GM21423 (cell line): ENCODE measurements at regions not wholly inside any gene's neighbourhood (a gene's known extent, or its start where the extent isn't known, plus 50 kb on each side); places are given as distances from the start of the nearest gene placed in this dataset.

ENCODE experiments used
- ATAC-seq: cut with Tn5 transposase; IDR thresholded peaks from one replicate; pipeline ENCODE4 v1.9.1; 2021; ENCODE audit warnings: mild to moderate bottlenecking, moderate library complexity; ENCODE audit not compliant: unreplicated experiment

DNA sequence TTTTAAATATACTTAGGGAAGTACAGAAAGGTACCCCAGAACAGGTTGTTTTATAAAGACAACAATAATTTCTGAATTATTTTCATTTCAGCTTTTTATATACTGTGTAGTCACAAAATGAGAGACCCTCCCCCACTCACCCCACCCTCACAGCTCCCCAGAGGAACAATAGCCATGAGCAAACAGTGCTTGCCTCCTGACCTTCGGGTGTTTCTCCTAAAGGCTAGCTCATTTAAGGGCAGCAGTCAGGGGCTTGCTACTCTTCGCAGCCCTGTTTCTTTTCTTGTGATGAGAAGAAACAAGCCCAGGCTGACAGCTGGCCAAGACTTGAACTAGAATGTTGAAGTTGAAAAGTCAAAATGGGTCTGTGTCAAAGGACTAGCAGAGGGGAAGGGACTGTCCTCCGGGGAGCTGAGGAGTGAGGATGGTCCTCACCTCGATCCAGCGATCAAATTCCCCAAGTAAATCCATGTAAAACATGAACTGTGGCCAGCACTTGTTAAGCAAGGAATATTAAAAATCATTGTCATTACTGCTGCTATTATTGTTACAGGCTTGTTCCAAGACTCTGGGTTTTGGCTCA, 133.8 kb upstream of the ARHGAP5 start:
- no peak for ATAC-seq

- no peak for ATAC-seq
Measured at GRCh38 chr14:31943861-31944255, 133.2 kb upstream of the ARHGAP5 start.

DNA sequence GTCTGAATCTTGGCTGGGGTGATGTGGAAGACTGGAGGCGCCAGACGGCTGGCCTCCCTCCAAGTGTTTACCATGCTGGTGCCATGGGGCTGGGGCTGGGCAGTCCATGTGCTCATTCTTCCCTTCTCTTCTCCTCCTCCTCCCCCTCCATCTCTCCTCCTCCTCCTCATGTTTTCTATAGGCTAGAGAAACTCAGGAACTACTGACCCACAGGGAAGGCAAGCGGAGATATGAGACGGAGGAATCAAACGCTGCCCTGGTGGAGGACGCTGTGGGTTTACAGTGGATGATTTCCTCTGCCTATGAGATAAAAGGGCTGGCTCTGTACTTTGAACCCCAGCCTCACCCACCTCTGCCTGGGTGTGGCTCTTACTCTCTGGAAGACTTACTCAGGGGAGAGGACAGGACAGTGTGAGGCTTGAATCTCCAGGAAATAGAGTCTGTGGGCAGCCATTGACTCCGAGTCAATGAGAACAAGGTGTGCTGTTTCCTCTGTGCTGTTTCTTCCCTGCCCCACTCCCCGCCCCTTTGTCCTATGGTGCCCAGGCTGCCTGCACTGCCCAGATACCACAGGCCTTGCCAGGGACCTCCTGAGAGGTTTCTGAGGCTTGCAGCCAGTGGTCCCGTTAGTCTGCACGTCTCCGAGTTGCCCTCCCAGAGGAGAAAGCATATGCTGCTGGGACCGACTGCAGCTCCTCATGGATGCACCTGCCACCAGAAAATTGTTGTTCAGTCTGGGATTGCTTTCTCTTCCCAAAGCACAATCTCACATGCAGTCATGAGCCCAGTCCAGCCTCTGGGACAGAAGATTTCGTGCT, 132.6 kb upstream of the ARHGAP5 start:
- no peak for ATAC-seq

DNA sequence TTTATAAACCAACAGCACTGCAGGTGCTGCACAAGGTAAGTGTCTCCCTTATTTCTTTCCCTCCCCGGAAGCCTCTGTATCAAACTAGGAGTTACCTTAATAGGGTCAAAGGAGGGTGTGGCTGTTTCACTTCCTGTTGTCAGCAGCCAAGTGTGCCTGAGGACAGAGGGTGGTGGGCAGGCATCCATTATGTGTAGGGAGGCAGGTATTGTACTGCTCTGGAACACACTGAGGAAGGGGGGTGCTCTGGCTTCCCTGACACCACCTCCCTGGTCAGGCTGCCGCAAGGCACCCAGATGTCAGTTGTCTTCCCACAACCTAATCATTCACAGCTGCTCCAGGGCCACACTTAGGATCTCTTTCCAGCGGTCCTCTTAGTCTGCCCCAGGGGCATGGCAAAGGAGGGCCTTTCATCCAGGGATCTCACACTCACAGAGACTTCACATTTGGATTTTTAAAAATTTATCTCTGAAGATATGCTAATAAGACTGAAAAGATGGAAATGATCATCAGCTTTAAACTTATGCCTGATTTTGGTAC, 132.0 kb upstream of the ARHGAP5 start:
- no peak for ATAC-seq

DNA sequence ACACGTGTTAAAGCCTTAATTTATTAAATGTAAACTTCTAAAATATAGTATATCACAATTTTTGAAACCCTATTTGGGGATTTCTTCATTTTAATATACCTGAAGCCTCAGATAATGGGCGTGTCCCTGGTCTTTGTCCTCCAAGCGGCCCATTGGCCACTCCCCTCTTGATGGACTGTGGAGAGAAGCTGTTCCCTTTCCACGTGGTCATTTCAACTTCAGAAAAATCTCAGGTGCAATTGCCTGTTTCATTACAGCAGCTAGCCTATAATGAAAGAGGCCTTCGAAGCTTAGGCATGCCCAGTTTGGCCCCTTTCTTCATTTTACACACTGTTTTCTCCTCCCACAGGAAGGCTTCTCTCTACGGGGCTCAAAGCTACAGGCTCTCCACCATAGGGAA, 131.4 kb upstream of the ARHGAP5 start:
- ATAC-seq = no peak

GRCh38 chr14:31947076-31947475, 130.0 kb upstream of the ARHGAP5 start:
- ATAC-seq = no peak

GRCh38 chr14:31947680-31948595, 129.2 kb upstream of the ARHGAP5 start:
- ATAC-seq = no peak

- no peak for ATAC-seq
Measured at GRCh38 chr14:31949709-31950108, 127.4 kb upstream of the ARHGAP5 start.

DNA sequence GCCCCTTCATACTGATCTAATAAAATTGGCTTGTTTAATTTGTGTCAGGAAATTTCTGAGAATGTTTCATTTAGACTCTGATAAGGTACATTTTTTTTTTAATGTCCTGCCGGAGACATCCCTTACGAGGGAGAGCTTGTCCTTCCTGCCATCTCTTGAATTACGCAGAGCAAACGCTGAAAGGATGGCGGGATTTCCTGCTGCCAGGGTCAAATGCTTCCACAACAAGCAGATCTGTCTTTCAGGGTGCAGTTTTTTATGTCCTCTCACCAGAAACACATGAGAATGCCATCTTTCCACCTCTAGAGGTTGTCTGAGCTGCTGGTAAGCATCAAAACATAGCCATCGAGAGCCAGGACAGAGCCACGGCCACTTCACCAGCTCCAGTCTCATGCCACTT, 126.8 kb upstream of the ARHGAP5 start:
- ATAC-seq = no peak

- ATAC-seq = no peak
Measured at GRCh38 chr14:31950764-31951637, 126.1 kb upstream of the ARHGAP5 start.

DNA sequence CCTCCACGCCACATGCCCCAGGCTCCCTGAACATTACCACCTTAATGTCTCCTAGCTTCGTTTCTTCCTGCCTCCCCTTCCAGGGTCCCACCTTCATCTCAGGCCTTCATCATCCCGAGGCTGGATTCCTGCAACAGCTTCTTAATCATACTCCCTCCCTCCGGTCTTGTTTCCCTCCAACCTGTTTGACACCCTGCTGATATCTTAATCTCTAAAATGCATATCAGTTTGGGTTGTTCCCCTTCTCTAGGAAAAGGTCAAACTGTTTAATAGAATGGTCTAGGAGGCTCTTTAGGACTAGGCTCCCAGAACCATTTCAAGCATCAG, 125.5 kb upstream of the ARHGAP5 start:
- ATAC-seq = no peak

- no peak for ATAC-seq
Measured at GRCh38 chr14:31952573-31952972, 124.5 kb upstream of the ARHGAP5 start.

GRCh38 chr14:31953210-31953609, 123.9 kb upstream of the ARHGAP5 start:
- no peak for ATAC-seq

DNA sequence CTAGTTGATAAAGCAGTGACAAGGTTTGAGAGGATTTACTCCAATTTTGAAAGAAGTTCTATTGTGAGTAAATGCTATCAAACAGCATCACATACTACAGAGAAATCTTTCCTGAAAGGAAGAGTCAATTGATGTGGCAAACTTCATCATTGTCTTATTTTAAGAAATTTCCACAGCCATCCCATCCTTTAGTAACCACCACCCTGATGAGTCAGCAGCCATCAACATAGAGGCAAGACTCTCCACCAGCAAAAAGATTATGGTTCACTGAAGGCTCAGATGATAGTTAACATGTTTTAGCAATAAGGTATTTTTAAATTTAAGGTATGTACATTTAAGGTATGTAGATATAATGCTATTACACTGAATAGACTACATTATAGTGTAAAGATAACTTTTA, 122.1 kb upstream of the ARHGAP5 start:
- no peak for ATAC-seq

DNA sequence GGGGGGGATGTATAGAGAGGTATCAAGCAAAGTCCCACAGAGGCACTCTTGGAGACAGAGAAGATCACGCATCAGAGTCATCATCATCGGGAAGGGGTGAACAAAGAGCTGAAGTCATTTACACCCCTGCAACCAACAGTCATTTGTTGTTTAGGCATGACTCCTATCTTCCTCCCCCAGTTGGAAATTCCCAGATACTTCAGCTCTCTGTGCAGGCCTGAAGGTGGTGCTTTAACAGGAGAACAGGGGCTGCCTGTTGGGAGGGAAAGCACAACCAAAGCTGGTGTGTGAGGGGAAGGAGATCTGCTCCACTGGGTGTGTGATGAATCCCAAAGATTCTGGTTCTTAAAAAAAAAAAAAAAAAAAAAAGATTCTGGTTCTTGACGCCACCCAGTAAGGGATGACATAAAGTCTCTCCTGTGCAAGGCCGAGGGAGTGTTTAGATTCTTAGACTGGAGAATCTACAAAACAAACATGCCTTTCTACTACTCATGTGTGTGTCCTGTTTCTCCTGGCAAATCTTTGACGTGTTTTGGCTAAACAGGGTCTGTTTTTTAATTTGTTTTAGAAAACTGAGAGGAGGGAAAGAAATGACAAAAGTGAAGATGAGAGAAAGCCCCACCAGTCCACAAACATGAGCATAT, 121.0 kb upstream of the ARHGAP5 start:
- no peak for ATAC-seq

- ATAC-seq = no peak
Measured at GRCh38 chr14:31957565-31957964, 119.5 kb upstream of the ARHGAP5 start.

GRCh38 chr14:31960039-31960438, 117.1 kb upstream of the ARHGAP5 start:
- no peak for ATAC-seq

DNA sequence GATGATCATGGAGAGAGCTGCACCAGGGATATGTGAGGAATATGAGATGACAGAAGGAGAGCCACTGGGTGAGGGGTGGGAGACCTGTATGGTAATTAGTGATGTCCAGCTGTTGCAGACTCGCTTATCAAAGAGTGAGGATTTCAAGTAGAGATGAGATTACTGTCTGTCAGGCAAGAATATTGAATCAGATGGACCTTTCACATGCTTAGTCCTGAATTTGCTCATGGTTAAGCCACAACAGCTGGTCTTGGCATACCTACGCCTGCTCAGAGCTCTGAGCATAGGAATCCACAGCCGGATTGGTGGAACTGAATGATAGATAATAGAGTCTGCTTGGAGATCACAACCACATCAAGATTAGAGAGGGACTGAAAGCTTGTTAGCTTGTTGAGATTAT, 115.2 kb upstream of the ARHGAP5 start:
- ATAC-seq = no peak

GRCh38 chr14:31962920-31963319, 114.2 kb upstream of the ARHGAP5 start:
- ATAC-seq = no peak

GRCh38 chr14:31963587-31963986, 113.5 kb upstream of the ARHGAP5 start:
- ATAC-seq = no peak
